K562 (cell line): ENCODE measurements at regions not wholly inside any gene's neighbourhood (a gene's known extent, or its start where the extent isn't known, plus 50 kb on each side); places are given as distances from the start of the nearest gene placed in this dataset.

Experiments used
- ATAC-seq: fragments of 200-7000 bp; cut with Tn5 transposase; 3 replicates; pipeline ENCODE4 v1.9.1; 2020; ENCODE audit warnings: moderate library complexity
- BruUV-seq: library from RNA; stranded (reverse); fragments of 400-500 nt; replicated peaks from 2 replicates; lab custom pipeline; 2021; lab: Mats Ljungman, UMichigan
- CTCF ChIA-PET: fragments of 300-600 bp; formaldehyde crosslinking; extraction: SDS; loops from one replicate; lab custom pipeline; 2021; ENCODE audit warnings: low intra/inter-chr PET ratio; lab: Yijun Ruan, JAX
- POLR2A ChIA-PET: fragments of 300-600, 350-650 bp; sonication (Branson Sonifier 250); formaldehyde crosslinking; extraction: SDS; loops from one replicate; lab custom pipeline; 2021; ENCODE audit warnings: antibody characterized with exemption, inconsistent platforms; lab: Yijun Ruan, JAX
- DNase-seq, 4 experiments: peaks; one replicate each; pipeline versions ENCODE4 v3.0.0 to v3.0.0-alpha.2; 2011 to 2018; ENCODE audit warnings: low spot score in 3 of 4, mixed read lengths in 3 of 4; ENCODE audit errors: extremely low read depth in 1 of 4
- FAIRE-seq: peaks from 2 replicates; lab custom pipeline; 2011; peaks lifted over from hg19 to GRCh38; lab: Jason Lieb, UNC
- H2AFZ ChIP-seq: 2 replicates; pipeline ENCODE4 v1.6.0; 2011; ENCODE audit warnings: low read depth, low read length, control low read depth, inconsistent platforms
- H3K27ac ChIP-seq: fragments of 200-600 bp; 3 replicates; pipeline ENCODE4 v1.8.0; 2011; ENCODE audit warnings: low read depth, mild to moderate bottlenecking, control low read depth, inconsistent platforms, low read length, moderate library complexity, mixed read lengths; ENCODE audit errors: extremely low read depth
- H3K27me3 ChIP-seq, 2 experiments: fragments of 300-600 bp in 1 of 2; 2 replicates in 1 of 2; 3 replicates in 1 of 2; pipeline versions ENCODE4 v1.6.0 to v1.8.0; 2011; ENCODE audit warnings: inconsistent platforms in 2 of 2, low read length in 2 of 2, mild to moderate bottlenecking in 1 of 2, mixed read lengths in 1 of 2, moderate library complexity in 1 of 2; ENCODE audit not compliant: control insufficient read depth in 2 of 2, insufficient read depth in 2 of 2
- H3K36me3 ChIP-seq: fragments of 300-600 bp; 3 replicates; pipeline ENCODE4 v1.8.0; 2011; ENCODE audit warnings: mild to moderate bottlenecking, low read length, inconsistent platforms; ENCODE audit not compliant: control insufficient read depth, insufficient read depth
- H3K4me1 ChIP-seq, 2 experiments: fragments of 200-600 bp in 1 of 2; replicated peaks in 1 of 2; 2 replicates in 1 of 2; 3 replicates in 1 of 2; pipeline versions ENCODE4 v1.5.1 to v1.8.0; 2011; ENCODE audit warnings: inconsistent platforms in 2 of 2, low read length in 2 of 2, mild to moderate bottlenecking in 1 of 2, mixed read lengths in 1 of 2, moderate library complexity in 1 of 2; ENCODE audit not compliant: control insufficient read depth in 2 of 2, insufficient read depth in 2 of 2
- H3K4me2 ChIP-seq: 2 replicates; pipeline ENCODE4 v1.6.1; 2011; ENCODE audit warnings: low read length, control low read depth, inconsistent platforms, mixed read lengths; ENCODE audit not compliant: insufficient read depth
- H3K4me3 ChIP-seq: fragments of 200-600 bp; sonication (generic), shearing (Covaris generic); 2 replicates; pipeline ENCODE4 v1.5.1; 2016; ENCODE audit warnings: control low read depth, inconsistent platforms
- H3K79me2 ChIP-seq: fragments of 200-600 bp; 3 replicates; pipeline ENCODE4 v1.8.0; 2011; ENCODE audit warnings: low read length, inconsistent platforms; ENCODE audit not compliant: control insufficient read depth, insufficient read depth
- H3K9ac ChIP-seq, 2 experiments: 2 replicates each; pipeline versions ENCODE4 v1.6.0 to v1.6.1; 2011; ENCODE audit warnings: low read depth in 2 of 2, low read length in 2 of 2, control low read depth in 1 of 2, inconsistent platforms in 1 of 2, mild to moderate bottlenecking in 1 of 2, mixed read lengths in 1 of 2; ENCODE audit not compliant: insufficient read depth in 1 of 2
- H3K9me1 ChIP-seq: one replicate; pipeline ENCODE4 v1.6.0; 2011; ENCODE audit warnings: inconsistent platforms, mild to moderate bottlenecking, low read length, moderate library complexity; ENCODE audit not compliant: control insufficient read depth, insufficient read depth
- H3K9me3 ChIP-seq: replicated peaks from 2 replicates; pipeline ENCODE4 v1.5.1; 2011; ENCODE audit warnings: low read depth, low read length, inconsistent platforms; ENCODE audit not compliant: control insufficient read depth, insufficient read depth
- H4K20me1 ChIP-seq: replicated peaks from 2 replicates; pipeline ENCODE4 v1.6.1; 2011; ENCODE audit warnings: low read length, inconsistent platforms, mixed read lengths; ENCODE audit not compliant: control insufficient read depth, insufficient read depth
- CHD4 ChIP-seq: fragments of 200-600 bp; sonication (generic); IDR thresholded peaks from 3 replicates; pipeline ENCODE4 v1.6.1; 2012; ENCODE audit warnings: low read depth, mild to moderate bottlenecking, mixed read lengths, low read length, inconsistent platforms; ENCODE audit not compliant: insufficient read depth, insufficient replicate concordance, poor library complexity, severe bottlenecking
- GTF3C2 ChIP-seq: IDR thresholded peaks from 3 replicates; pipeline ENCODE4 v1.6.1; 2011; ENCODE audit warnings: borderline replicate concordance, mild to moderate bottlenecking, moderate library complexity; ENCODE audit not compliant: insufficient read length; ENCODE audit errors: extremely low read depth
- HDAC3 ChIP-seq: fragments of 450-650 bp; IDR thresholded peaks from 2 replicates; pipeline ENCODE4 v1.6.1; 2018; ENCODE audit warnings: borderline replicate concordance, mild to moderate bottlenecking, moderate library complexity; ENCODE audit not compliant: partially characterized antibody
- NFIC ChIP-seq: fragments of 450-650 bp; IDR thresholded peaks from 2 replicates; pipeline ENCODE4 v1.6.1; 2017; ENCODE audit warnings: mild to moderate bottlenecking, inconsistent platforms
- POLR2G ChIP-seq: fragments of 200-400 bp; formaldehyde crosslinking; IDR thresholded peaks from 2 replicates; pipeline ENCODE4 v1.6.1; 2017; ENCODE audit warnings: low read depth, mild to moderate bottlenecking, antibody characterized with exemption, low read length, moderate library complexity
- UBTF ChIP-seq, 2 experiments: IDR thresholded peaks; 2 replicates each; pipeline ENCODE4 v1.6.1; 2012; ENCODE audit warnings: improper control_type of control experiment in 2 of 2, low read depth in 2 of 2, low read length in 2 of 2, borderline replicate concordance in 1 of 2
- ZFPM2 ChIP-seq: fragments of 250-450 bp; sonication (Bioruptor Pico); IDR thresholded peaks from 2 replicates; pipeline ENCODE4 v1.5.1; 2022; ENCODE audit warnings: mild to moderate bottlenecking
- WGBS: fragments of 100-300 bp; shearing (Covaris generic); methylation state at CpG from one replicate; pipeline ENCODE4 v1.1.6; 2016; ENCODE audit warnings: low coverage, mixed read lengths; ENCODE audit not compliant: insufficient coverage; ENCODE audit errors: missing lambda C conversion rate; 5-methylcytosine and 5-hydroxymethylcytosine counted together
- in situ Hi-C: fragments of 300-500 bp; cut with MboI; formaldehyde crosslinking; loops from 4 replicates; pipeline ENCODE4 v1.15.0; 2018; ENCODE audit warnings: inconsistent platforms, mixed read lengths
- intact Hi-C: fragments of 100-400 bp; cut with micrococcal nuclease; formaldehyde crosslinking; loops from 2 replicates; pipeline ENCODE4 v1.14.2; 2022
- TF ChIP-seq, protein P1 (sequence below): fragments of 200-800 bp; sonication (Bioruptor generic); IDR thresholded peaks from 2 replicates; pipeline ENCODE4 v1.6.1; 2017; ENCODE audit warnings: missing genetic modification characterization, missing compliant biosample characterization

GRCh38 chr13:111852725-111853518 is 214.0 kb upstream of the SOX1 start (continued):
- TF ChIP-seq, protein P1, sequence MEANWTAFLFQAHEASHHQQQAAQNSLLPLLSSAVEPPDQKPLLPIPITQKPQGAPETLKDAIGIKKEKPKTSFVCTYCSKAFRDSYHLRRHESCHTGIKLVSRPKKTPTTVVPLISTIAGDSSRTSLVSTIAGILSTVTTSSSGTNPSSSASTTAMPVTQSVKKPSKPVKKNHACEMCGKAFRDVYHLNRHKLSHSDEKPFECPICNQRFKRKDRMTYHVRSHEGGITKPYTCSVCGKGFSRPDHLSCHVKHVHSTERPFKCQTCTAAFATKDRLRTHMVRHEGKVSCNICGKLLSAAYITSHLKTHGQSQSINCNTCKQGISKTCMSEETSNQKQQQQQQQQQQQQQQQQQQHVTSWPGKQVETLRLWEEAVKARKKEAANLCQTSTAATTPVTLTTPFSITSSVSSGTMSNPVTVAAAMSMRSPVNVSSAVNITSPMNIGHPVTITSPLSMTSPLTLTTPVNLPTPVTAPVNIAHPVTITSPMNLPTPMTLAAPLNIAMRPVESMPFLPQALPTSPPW (CRISPR knock-in tag), result no peak
- TF ChIP-seq ZFPM2 (CRISPR knock-in tag), result no peak
- no peak for TF ChIP-seq UBTF (IDR thresholded peaks at IDR 0.05; ENCODE audit: borderline replicate concordance in 1 of 2, low read depth in 2 of 2, low read length in 2 of 2)
- TF ChIP-seq NFIC, result no peak
- TF ChIP-seq HDAC3, result no peak

DNA sequence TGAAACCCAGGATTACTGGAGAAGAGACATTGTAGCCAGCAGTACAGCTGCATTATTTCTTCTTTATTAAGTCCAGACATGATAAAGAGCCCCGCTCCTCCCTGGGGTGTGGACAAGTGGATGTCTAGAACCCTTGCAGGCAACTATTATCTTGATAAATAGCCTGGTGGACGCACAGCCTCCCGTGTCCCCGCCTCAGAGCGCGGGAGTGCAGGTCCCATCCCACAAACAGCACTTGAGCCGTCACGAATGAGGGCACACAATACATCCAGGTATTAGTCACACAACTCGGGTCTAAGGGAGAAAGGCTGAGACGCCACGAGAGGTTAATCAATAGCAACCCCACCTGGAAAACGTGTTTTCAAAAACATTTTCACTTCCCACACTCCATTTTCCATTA is 213.2 kb upstream of the SOX1 start:
- H4K20me1 ChIP-seq, result no peaks in the 10 kb centered on the region
- no peak for FAIRE-seq
- intact Hi-C loops (no loop called here), in situ Hi-C loops (no loop called here)
- no peaks in the 10 kb centered on the region for H3K9me1 ChIP-seq
- POLR2A ChIA-PET, result no interaction called here
- ATAC-seq, result no peak
- no TSS peak for BruUV-seq
- H3K27ac ChIP-seq, result no peak overlapping the region
- H3K4me3 ChIP-seq, result no peak overlapping the region
- no peaks in the 10 kb centered on the region for H3K4me1 ChIP-seq
- no peaks in the 10 kb centered on the region for H3K36me3 ChIP-seq
- no peak overlapping the region for H3K9ac ChIP-seq
- H3K4me2 ChIP-seq, result no peak overlapping the region
- no peaks in the 10 kb centered on the region for H3K79me2 ChIP-seq
- DNase-seq, result no peak
- H2AFZ ChIP-seq, result no peak overlapping the region
- H3K27me3 ChIP-seq, result peaks cover 0 to 5% of the 10 kb centered on the region in 2 experiments; a peak in 1 of 5 replicates
- H3K9me3 ChIP-seq, result no peaks in the 10 kb centered on the region
- CTCF ChIA-PET, result no interaction called here
- 0% methylated on average over 10 of the region's 12 CpGs for WGBS
- TF ChIP-seq GTF3C2 (no peak), NFIC (no peak), CHD4 (no peak), POLR2G (no peak)
